ENCODE measurements at regions not wholly inside any gene's neighbourhood (a gene's known extent, or its start where the extent isn't known, plus 50 kb on each side); places are given as distances from the start of the nearest gene placed in this dataset.
"Not testable (repeated sequence)": the region's sequence is repeated elsewhere in the genome, so short reads cannot be mapped to it uniquely, and the experiment has no call there.

GRCh38 chr6:27728442-27728841 lies 183.8 kb downstream of the OR2B2 start:
- FAIRE-seq (no peak), DNase-seq (no peak)
- H3K27me3 ChIP-seq (ENCODE audit: control insufficient read depth in 3 of 3, insufficient read depth in 3 of 3, low read length in 3 of 3) = peaks cover 0 to 6% (median 2%) of the 10 kb centered on the region in 3 donors
- no peak overlapping the region for H3K4me3 ChIP-seq (ENCODE audit: low read depth in 1 of 3, low read length in 3 of 3)
- H3K4me1 ChIP-seq (ENCODE audit: control insufficient read depth in 3 of 3, insufficient read depth in 2 of 3, low read depth in 1 of 3, low read length in 2 of 3) = no peaks in the 10 kb centered on the region
- 81 to 85% (median 83%) methylated on average over 16 of the region's 16 CpGs for WGBS, 3 donors
- H3K9me3 ChIP-seq (ENCODE audit: control insufficient read depth in 2 of 2, insufficient read depth in 1 of 2, low read depth in 1 of 2, low read length in 1 of 2) = no peaks in the 10 kb centered on the region
- H3K36me3 ChIP-seq (ENCODE audit: control insufficient read depth in 3 of 3, insufficient read depth in 2 of 3, low read depth in 1 of 3, low read length in 3 of 3) = no peaks in the 10 kb centered on the region
- H3K27ac ChIP-seq (ENCODE audit: low read depth in 1 of 3, low read length in 2 of 3) = no peak overlapping the region

GRCh38 chr6:27726619-27727023 lies 185.6 kb downstream of the OR2B2 start:
- Histone ChIP-seq H3K9me3 (ENCODE audit: control insufficient read depth in 2 of 2, insufficient read depth in 1 of 2, low read depth in 1 of 2, low read length in 1 of 2) (no peaks in the 10 kb centered on the region), H3K27ac (ENCODE audit: low read depth in 1 of 3, low read length in 2 of 3) (no peak overlapping the region), H3K27me3 (ENCODE audit: control insufficient read depth in 3 of 3, insufficient read depth in 3 of 3, low read length in 3 of 3) (peaks cover 0 to 12% (median 7%) of the 10 kb centered on the region in 3 donors), H3K36me3 (ENCODE audit: control insufficient read depth in 3 of 3, insufficient read depth in 2 of 3, low read depth in 1 of 3, low read length in 3 of 3) (no peaks in the 10 kb centered on the region), H3K4me3 (ENCODE audit: low read depth in 1 of 3, low read length in 3 of 3) (no peak overlapping the region), H3K4me1 (ENCODE audit: control insufficient read depth in 3 of 3, insufficient read depth in 2 of 3, low read depth in 1 of 3, low read length in 2 of 3) (no peaks in the 10 kb centered on the region)
- WGBS, 3 donors = 56 to 68% (median 59%) methylated on average over 10 of the region's 10 CpGs
- FAIRE-seq = no peak
- DNase-seq = no peak

GRCh38 chr6:27720607-27721580 lies 191.3 kb downstream of the OR2B2 start:
- Histone ChIP-seq H3K36me3 (ENCODE audit: control insufficient read depth in 3 of 3, insufficient read depth in 2 of 3, low read depth in 1 of 3, low read length in 3 of 3) (no peaks in the 10 kb centered on the region), H3K4me3 (ENCODE audit: low read depth in 1 of 3, low read length in 3 of 3) (no peak overlapping the region), H3K27ac (ENCODE audit: low read depth in 1 of 3, low read length in 2 of 3) (no peak overlapping the region), H3K27me3 (ENCODE audit: control insufficient read depth in 3 of 3, insufficient read depth in 3 of 3, low read length in 3 of 3) (peaks cover 0 to 16% (median 10%) of the 10 kb centered on the region in 3 donors), H3K9me3 (ENCODE audit: control insufficient read depth in 2 of 2, insufficient read depth in 1 of 2, low read depth in 1 of 2, low read length in 1 of 2) (no peaks in the 10 kb centered on the region), H3K4me1 (ENCODE audit: control insufficient read depth in 3 of 3, insufficient read depth in 2 of 3, low read depth in 1 of 3, low read length in 2 of 3) (no peaks in the 10 kb centered on the region)
- WGBS, 3 donors = 43 to 58% (median 51%) methylated on average over 19 of the region's 19 CpGs
- DNase-seq (no peak), FAIRE-seq (no peak)

GRCh38 chr6:27719039-27719438 lies 193.2 kb downstream of the OR2B2 start:
- H3K9me3 ChIP-seq (ENCODE audit: control insufficient read depth in 2 of 2, insufficient read depth in 1 of 2, low read depth in 1 of 2, low read length in 1 of 2); H3K4me1 ChIP-seq (ENCODE audit: control insufficient read depth in 3 of 3, insufficient read depth in 2 of 3, low read depth in 1 of 3, low read length in 2 of 3); DNase-seq; FAIRE-seq; H3K4me3 ChIP-seq (ENCODE audit: low read depth in 1 of 3, low read length in 3 of 3); H3K27ac ChIP-seq (ENCODE audit: low read depth in 1 of 3, low read length in 2 of 3); H3K36me3 ChIP-seq (ENCODE audit: control insufficient read depth in 3 of 3, insufficient read depth in 2 of 3, low read depth in 1 of 3, low read length in 3 of 3): not testable (repeated sequence)
- H3K27me3 ChIP-seq (ENCODE audit: control insufficient read depth in 3 of 3, insufficient read depth in 3 of 3, low read length in 3 of 3) = peaks cover 0 to 13% (median 10%) of the 10 kb centered on the region in 3 donors
- WGBS, 3 donors = 56 to 70% (median 69%) methylated on average over 8 of the region's 8 CpGs

- Histone ChIP-seq H3K4me3 (ENCODE audit: low read depth in 1 of 3, low read length in 3 of 3) (no peak overlapping the region), H3K36me3 (ENCODE audit: control insufficient read depth in 3 of 3, insufficient read depth in 2 of 3, low read depth in 1 of 3, low read length in 3 of 3) (peaks cover 1 to 20% (median 4%) of the 10 kb centered on the region in 3 donors), H3K27me3 (ENCODE audit: control insufficient read depth in 3 of 3, insufficient read depth in 3 of 3, low read length in 3 of 3) (no peaks in the 10 kb centered on the region), H3K9me3 (ENCODE audit: control insufficient read depth in 2 of 2, insufficient read depth in 1 of 2, low read depth in 1 of 2, low read length in 1 of 2) (no peaks in the 10 kb centered on the region), H3K4me1 (ENCODE audit: control insufficient read depth in 3 of 3, insufficient read depth in 2 of 3, low read depth in 1 of 3, low read length in 2 of 3) (no peaks in the 10 kb centered on the region), H3K27ac (ENCODE audit: low read depth in 1 of 3, low read length in 2 of 3) (no peak overlapping the region)
- DNase-seq (no peak), FAIRE-seq (no peak)
- WGBS, 3 donors = 84 to 94% (median 92%) methylated on average over 3 of the region's 3 CpGs
These were observed 205.8 kb downstream of the OR2B2 start for GRCh38 chr6:27706431-27706830.

GRCh38 chr6:27700337-27700736 lies 211.9 kb downstream of the OR2B2 start:
- peaks cover 0 to 9% (median 0%) of the 10 kb centered on the region in 3 donors for H3K36me3 ChIP-seq (ENCODE audit: control insufficient read depth in 3 of 3, insufficient read depth in 2 of 3, low read depth in 1 of 3, low read length in 3 of 3)
- H3K4me1 ChIP-seq (ENCODE audit: control insufficient read depth in 3 of 3, insufficient read depth in 2 of 3, low read depth in 1 of 3, low read length in 2 of 3) = no peaks in the 10 kb centered on the region
- WGBS, 3 donors = 83 to 86% (median 85%) methylated on average over 6 of the region's 6 CpGs
- no peaks in the 10 kb centered on the region for H3K9me3 ChIP-seq (ENCODE audit: control insufficient read depth in 2 of 2, insufficient read depth in 1 of 2, low read depth in 1 of 2, low read length in 1 of 2)
- no peak overlapping the region for H3K27ac ChIP-seq (ENCODE audit: low read depth in 1 of 3, low read length in 2 of 3)
- DNase-seq = no peak
- no peak overlapping the region for H3K4me3 ChIP-seq (ENCODE audit: low read depth in 1 of 3, low read length in 3 of 3)
- no peaks in the 10 kb centered on the region for H3K27me3 ChIP-seq (ENCODE audit: control insufficient read depth in 3 of 3, insufficient read depth in 3 of 3, low read length in 3 of 3)
- FAIRE-seq = no peak

GRCh38 chr6:27694547-27694874 lies 217.7 kb downstream of the OR2B2 start:
- H3K27ac ChIP-seq (ENCODE audit: low read depth in 1 of 3, low read length in 2 of 3) = peak overlapping the region in 2 of 3 donors; percentile 67 to 81
- DNase-seq (no peak), FAIRE-seq (no peak)
- H3K4me3 ChIP-seq (ENCODE audit: low read depth in 1 of 3, low read length in 3 of 3) = peak overlapping the region in 2 of 3 donors; percentile 75 to 79
- no peaks in the 10 kb centered on the region for H3K36me3 ChIP-seq (ENCODE audit: control insufficient read depth in 3 of 3, insufficient read depth in 2 of 3, low read depth in 1 of 3, low read length in 3 of 3)
- WGBS, 3 donors = 29 to 36% (median 36%) methylated on average over 7 of the region's 7 CpGs
- no peaks in the 10 kb centered on the region for H3K27me3 ChIP-seq (ENCODE audit: control insufficient read depth in 3 of 3, insufficient read depth in 3 of 3, low read length in 3 of 3)
- no peaks in the 10 kb centered on the region for H3K9me3 ChIP-seq (ENCODE audit: control insufficient read depth in 2 of 2, insufficient read depth in 1 of 2, low read depth in 1 of 2, low read length in 1 of 2)
- no peaks in the 10 kb centered on the region for H3K4me1 ChIP-seq (ENCODE audit: control insufficient read depth in 3 of 3, insufficient read depth in 2 of 3, low read depth in 1 of 3, low read length in 2 of 3)

- H3K27ac ChIP-seq (ENCODE audit: low read depth in 1 of 3, low read length in 2 of 3) = peak overlapping the region; percentile 67 to 81 (median 69)
- WGBS, 3 donors = 0 to 2% (median 1%) methylated on average over 34 of the region's 34 CpGs
- no peaks in the 10 kb centered on the region for H3K36me3 ChIP-seq (ENCODE audit: control insufficient read depth in 3 of 3, insufficient read depth in 2 of 3, low read depth in 1 of 3, low read length in 3 of 3)
- no peaks in the 10 kb centered on the region for H3K9me3 ChIP-seq (ENCODE audit: control insufficient read depth in 2 of 2, insufficient read depth in 1 of 2, low read depth in 1 of 2, low read length in 1 of 2)
- FAIRE-seq (no peak), DNase-seq (peak; percentile 73 to 86)
- H3K4me1 ChIP-seq (ENCODE audit: control insufficient read depth in 3 of 3, insufficient read depth in 2 of 3, low read depth in 1 of 3, low read length in 2 of 3) = no peaks in the 10 kb centered on the region
- H3K27me3 ChIP-seq (ENCODE audit: control insufficient read depth in 3 of 3, insufficient read depth in 3 of 3, low read length in 3 of 3) = no peaks in the 10 kb centered on the region
- H3K4me3 ChIP-seq (ENCODE audit: low read depth in 1 of 3, low read length in 3 of 3) = peak overlapping the region; percentile 48 to 79 (median 75)
These were observed 218.2 kb downstream of the OR2B2 start for GRCh38 chr6:27693766-27694546.

All from small intestine (tissue), 7 donors.